HG03097 (cell line): ENCODE measurements at regions not wholly inside any gene's neighbourhood (a gene's known extent, or its start where the extent isn't known, plus 50 kb on each side); places are given as distances from the start of the nearest gene placed in this dataset.

Experiments
- ATAC-seq: cut with Tn5 transposase; IDR thresholded peaks from one replicate; pipeline ENCODE4 v1.9.1; 2021; ENCODE audit not compliant: unreplicated experiment, low FRiP score

- ATAC-seq: no peak
Observed at GRCh38 chr2:8455236-8456150, 226.4 kb upstream of the ID2 start.

GRCh38 chr2:8456151-8457091 is 225.4 kb upstream of the ID2 start:
- no peak for ATAC-seq

- ATAC-seq: no peak
Observed at GRCh38 chr2:8457092-8457481, 224.8 kb upstream of the ID2 start.

- no peak for ATAC-seq
Observed at GRCh38 chr2:8457699-8458502, 224.0 kb upstream of the ID2 start.

GRCh38 chr2:8458503-8459459 is 223.1 kb upstream of the ID2 start:
- no peak for ATAC-seq

- no peak for ATAC-seq
Observed at GRCh38 chr2:8459474-8459873, 222.4 kb upstream of the ID2 start.

- no peak for ATAC-seq
Observed at GRCh38 chr2:8461341-8461740, 220.5 kb upstream of the ID2 start.

GRCh38 chr2:8462280-8462679 is 219.6 kb upstream of the ID2 start:
- ATAC-seq: no peak

GRCh38 chr2:8462899-8463648 is 218.8 kb upstream of the ID2 start:
- no peak for ATAC-seq

- no peak for ATAC-seq
Observed at GRCh38 chr2:8465560-8465959, 216.3 kb upstream of the ID2 start.

- peak; percentile 49 for ATAC-seq
Observed at GRCh38 chr2:8469709-8470493, 212.0 kb upstream of the ID2 start.

GRCh38 chr2:8472545-8473323 is 209.1 kb upstream of the ID2 start:
- ATAC-seq: no peak

- no peak for ATAC-seq
Observed at GRCh38 chr2:8475349-8476031, 206.4 kb upstream of the ID2 start.

GRCh38 chr2:8477552-8478470 is 204.0 kb upstream of the ID2 start:
- ATAC-seq: peak; percentile 43

- ATAC-seq: no peak
Observed at GRCh38 chr2:8478471-8478793, 203.4 kb upstream of the ID2 start.

GRCh38 chr2:8479298-8479697 is 202.6 kb upstream of the ID2 start:
- ATAC-seq: no peak
